Adrenal gland (tissue), 5 donors: ENCODE measurements at regions not wholly inside any gene's neighbourhood (a gene's known extent, or its start where the extent isn't known, plus 50 kb on each side); places are given as distances from the start of the nearest gene placed in this dataset.
"Not testable (repeated sequence)": the region's sequence is repeated elsewhere in the genome, so short reads cannot be mapped to it uniquely, and the experiment has no call there.

Experiments
- POLR2A ChIP-seq, 2 donors: fragments of 450-650 bp; IDR thresholded peaks; one replicate each; pipeline ENCODE4 v1.6.1; 2017; ENCODE audit warnings: antibody characterized with exemption in 2 of 2, mild to moderate bottlenecking in 2 of 2, moderate library complexity in 1 of 2
- TF ChIP-seq, protein P1 (sequence below), 6 experiments: fragments of 450-650 bp in 4 of 6; fragments of 200-600 bp in 2 of 6; sonication (generic) in 1 of 6; IDR thresholded peaks; 1 replicate in 5 of 6; 2 replicates in 1 of 6; pipeline versions ENCODE4 v1.5.1 to v1.8.0; 2016 to 2021; ENCODE audit warnings: antibody characterized with exemption in 6 of 6, mild to moderate bottlenecking in 2 of 6, moderate library complexity in 1 of 6
- donor health status: DM: no; HTN: no; CAD: no.

GRCh38 chr3:172578714-172579113 is 55.5 kb upstream of the TNFSF10 start:
- TF ChIP-seq, protein P1, sequence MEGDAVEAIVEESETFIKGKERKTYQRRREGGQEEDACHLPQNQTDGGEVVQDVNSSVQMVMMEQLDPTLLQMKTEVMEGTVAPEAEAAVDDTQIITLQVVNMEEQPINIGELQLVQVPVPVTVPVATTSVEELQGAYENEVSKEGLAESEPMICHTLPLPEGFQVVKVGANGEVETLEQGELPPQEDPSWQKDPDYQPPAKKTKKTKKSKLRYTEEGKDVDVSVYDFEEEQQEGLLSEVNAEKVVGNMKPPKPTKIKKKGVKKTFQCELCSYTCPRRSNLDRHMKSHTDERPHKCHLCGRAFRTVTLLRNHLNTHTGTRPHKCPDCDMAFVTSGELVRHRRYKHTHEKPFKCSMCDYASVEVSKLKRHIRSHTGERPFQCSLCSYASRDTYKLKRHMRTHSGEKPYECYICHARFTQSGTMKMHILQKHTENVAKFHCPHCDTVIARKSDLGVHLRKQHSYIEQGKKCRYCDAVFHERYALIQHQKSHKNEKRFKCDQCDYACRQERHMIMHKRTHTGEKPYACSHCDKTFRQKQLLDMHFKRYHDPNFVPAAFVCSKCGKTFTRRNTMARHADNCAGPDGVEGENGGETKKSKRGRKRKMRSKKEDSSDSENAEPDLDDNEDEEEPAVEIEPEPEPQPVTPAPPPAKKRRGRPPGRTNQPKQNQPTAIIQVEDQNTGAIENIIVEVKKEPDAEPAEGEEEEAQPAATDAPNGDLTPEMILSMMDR (IDR thresholded peaks at IDR 0.05): not testable (repeated sequence)
- not testable (repeated sequence) for TF ChIP-seq POLR2A (IDR thresholded peaks at IDR 0.05)
